ENCODE measurements at regions not wholly inside any gene's neighbourhood (a gene's known extent, or its start where the extent isn't known, plus 50 kb on each side); places are given as distances from the start of the nearest gene placed in this dataset.

- 41 to 45% methylated on average over 1 of the region's 1 CpG for WGBS, 2 experiments (ENCODE audit: low coverage in 1 of 2, low lambda C conversion rate in 2 of 2, missing lambda C conversion rate in 2 of 2)
- DNase-seq: no peak
- Histone ChIP-seq H3K4me3 (no peak overlapping the region), H3K27me3 (replicated peaks; ENCODE audit: insufficient read depth) (no peaks in the 10 kb centered on the region), H3K9ac (no peak overlapping the region), H4K20me1 (ENCODE audit: insufficient read depth) (no peaks in the 10 kb centered on the region), H3K9me2 (ENCODE audit: insufficient read depth) (no peaks in the 10 kb centered on the region), H3K4me1 (ENCODE audit: insufficient read depth) (no peaks in the 10 kb centered on the region), H3K9me3 (ENCODE audit: low read depth) (no peaks in the 10 kb centered on the region), H2AFZ (no peak overlapping the region), H3F3A (ENCODE audit: insufficient read depth) (no peaks in the 10 kb centered on the region), H3K79me2 (ENCODE audit: insufficient read depth) (no peaks in the 10 kb centered on the region), H3K4me2 (ENCODE audit: unreplicated experiment) (no peak overlapping the region), H3K36me3 (ENCODE audit: low read depth) (no peaks in the 10 kb centered on the region), H3K27ac (no peak overlapping the region)
- in situ Hi-C loops (cut with MboI): no loop called here
- no peak for TF ChIP-seq EZH2 (IDR thresholded peaks at IDR 0.05; ENCODE audit: insufficient read depth, poor library complexity, severe bottlenecking)
- no peak for TF ChIP-seq EZH2phosphoT487 (IDR thresholded peaks at IDR 0.05; ENCODE audit: insufficient read depth, low read depth)
Measured at GRCh38 chr3:182375916-182376315, 417.4 kb upstream of the ATP11B start.

- no peaks in the 10 kb centered on the region for H3K27me3 ChIP-seq (replicated peaks; ENCODE audit: insufficient read depth)
- 15 to 22% methylated on average over 4 of the region's 4 CpGs for WGBS, 2 experiments (ENCODE audit: low coverage in 1 of 2, low lambda C conversion rate in 2 of 2, missing lambda C conversion rate in 2 of 2)
- no peaks in the 10 kb centered on the region for H3K9me3 ChIP-seq (ENCODE audit: low read depth)
- no peak overlapping the region for H3K9ac ChIP-seq
- H3K27ac ChIP-seq: no peak overlapping the region
- in situ Hi-C loops (cut with MboI): no loop called here
- no peak for DNase-seq
- no peak overlapping the region for H3K4me3 ChIP-seq
- no peaks in the 10 kb centered on the region for H3K4me1 ChIP-seq (ENCODE audit: insufficient read depth)
- no peak overlapping the region for H3K4me2 ChIP-seq (ENCODE audit: unreplicated experiment)
- no peak for TF ChIP-seq EZH2phosphoT487 (IDR thresholded peaks at IDR 0.05; ENCODE audit: insufficient read depth, low read depth)
- TF ChIP-seq EZH2 (IDR thresholded peaks at IDR 0.05; ENCODE audit: insufficient read depth, poor library complexity, severe bottlenecking): no peak
- H3F3A ChIP-seq (ENCODE audit: insufficient read depth): no peaks in the 10 kb centered on the region
- no peaks in the 10 kb centered on the region for H3K36me3 ChIP-seq (ENCODE audit: low read depth)
- no peaks in the 10 kb centered on the region for H3K9me2 ChIP-seq (ENCODE audit: insufficient read depth)
- H3K79me2 ChIP-seq (ENCODE audit: insufficient read depth): no peaks in the 10 kb centered on the region
- no peak overlapping the region for H2AFZ ChIP-seq
- H4K20me1 ChIP-seq (ENCODE audit: insufficient read depth): no peaks in the 10 kb centered on the region
Measured at GRCh38 chr3:182382112-182382857, 411.0 kb upstream of the ATP11B start.

- WGBS, 2 experiments (ENCODE audit: low coverage in 1 of 2, low lambda C conversion rate in 2 of 2, missing lambda C conversion rate in 2 of 2): 24 to 26% methylated on average over 5 of the region's 5 CpGs
- TF ChIP-seq EZH2phosphoT487 (IDR thresholded peaks at IDR 0.05; ENCODE audit: insufficient read depth, low read depth) (no peak), EZH2 (IDR thresholded peaks at IDR 0.05; ENCODE audit: insufficient read depth, poor library complexity, severe bottlenecking) (no peak)
- no peak overlapping the region for H3K9ac ChIP-seq
- H3K9me3 ChIP-seq (ENCODE audit: low read depth): no peaks in the 10 kb centered on the region
- no peaks in the 10 kb centered on the region for H3K4me1 ChIP-seq (ENCODE audit: insufficient read depth)
- H3F3A ChIP-seq (ENCODE audit: insufficient read depth): no peaks in the 10 kb centered on the region
- no peak overlapping the region for H3K27ac ChIP-seq
- no peaks in the 10 kb centered on the region for H3K36me3 ChIP-seq (ENCODE audit: low read depth)
- H4K20me1 ChIP-seq (ENCODE audit: insufficient read depth): no peaks in the 10 kb centered on the region
- in situ Hi-C loops (cut with MboI): no loop called here
- no peaks in the 10 kb centered on the region for H3K27me3 ChIP-seq (replicated peaks; ENCODE audit: insufficient read depth)
- no peak for DNase-seq
- H3K4me2 ChIP-seq (ENCODE audit: unreplicated experiment): no peak overlapping the region
- no peak overlapping the region for H2AFZ ChIP-seq
- H3K79me2 ChIP-seq (ENCODE audit: insufficient read depth): no peaks in the 10 kb centered on the region
- H3K4me3 ChIP-seq: no peak overlapping the region
- no peaks in the 10 kb centered on the region for H3K9me2 ChIP-seq (ENCODE audit: insufficient read depth)
Measured at GRCh38 chr3:182384221-182384620, 409.1 kb upstream of the ATP11B start.

GRCh38 chr3:182385356-182385755, 407.9 kb upstream of the ATP11B start:
- Histone ChIP-seq H3K9me2 (ENCODE audit: insufficient read depth) (no peaks in the 10 kb centered on the region), H3K9ac (no peak overlapping the region), H4K20me1 (ENCODE audit: insufficient read depth) (no peaks in the 10 kb centered on the region), H3K4me3 (no peak overlapping the region), H3K9me3 (ENCODE audit: low read depth) (no peaks in the 10 kb centered on the region), H2AFZ (no peak overlapping the region), H3K27me3 (replicated peaks; ENCODE audit: insufficient read depth) (no peaks in the 10 kb centered on the region), H3F3A (ENCODE audit: insufficient read depth) (no peaks in the 10 kb centered on the region), H3K4me2 (ENCODE audit: unreplicated experiment) (no peak overlapping the region), H3K79me2 (ENCODE audit: insufficient read depth) (no peaks in the 10 kb centered on the region), H3K4me1 (ENCODE audit: insufficient read depth) (no peaks in the 10 kb centered on the region), H3K27ac (no peak overlapping the region), H3K36me3 (ENCODE audit: low read depth) (no peaks in the 10 kb centered on the region)
- in situ Hi-C loops (cut with MboI): no loop called here
- DNase-seq: no peak
- 8 to 10% methylated on average over 2 of the region's 2 CpGs for WGBS, 2 experiments (ENCODE audit: low coverage in 1 of 2, low lambda C conversion rate in 2 of 2, missing lambda C conversion rate in 2 of 2)
- TF ChIP-seq EZH2 (IDR thresholded peaks at IDR 0.05; ENCODE audit: insufficient read depth, poor library complexity, severe bottlenecking) (no peak), EZH2phosphoT487 (IDR thresholded peaks at IDR 0.05; ENCODE audit: insufficient read depth, low read depth) (no peak)

Measured in GM23248 (cell line).